ENCODE measurements at regions not wholly inside any gene's neighbourhood (a gene's known extent, or its start where the extent isn't known, plus 50 kb on each side); places are given as distances from the start of the nearest gene placed in this dataset.

- no peak for TF ChIP-seq ZFP91 (CRISPR knock-in tag; IDR thresholded peaks at IDR 0.05)
- TF ChIP-seq KAT2B (IDR thresholded peaks at IDR 0.05; ENCODE audit: low read depth, low read length), result no peak
- TF ChIP-seq CGGBP1 (CRISPR knock-in tag; IDR thresholded peaks at IDR 0.05), result no peak
- no peak for TF ChIP-seq PBX2 (CRISPR knock-in tag; IDR thresholded peaks at IDR 0.05; ENCODE audit: low read depth)
- TF ChIP-seq PBX2 (tag; conservative IDR thresholded peaks at IDR 0.05; ENCODE audit: low read depth), result no peak
- no peak for TF ChIP-seq ZC3H8 (IDR thresholded peaks at IDR 0.05)
- TF ChIP-seq MAX (CRISPR knock-in tag; IDR thresholded peaks at IDR 0.05), result no peak
- TF ChIP-seq ZNF696 (CRISPR knock-in tag; conservative IDR thresholded peaks at IDR 0.05), result no peak
Observed at GRCh38 chr3:162274070-162274469, 777.5 kb downstream of the OTOL1 start (continued).
